Gastrocnemius medialis (tissue), 4 donors: ENCODE measurements at regions not wholly inside any gene's neighbourhood (a gene's known extent, or its start where the extent isn't known, plus 50 kb on each side); places are given as distances from the start of the nearest gene placed in this dataset.

Experiments used
- ATAC-seq, 2 donors: fragments of 150-250 bp; one replicate each; pipeline ENCODE4 v1.9.1; 2016
- DNase-seq, 2 donors: peaks; one replicate each; pipeline ENCODE4 v3.0.0-alpha.2; 2019
- H3K27ac ChIP-seq, 4 donors: fragments of 200-600 bp; sonication (generic); 1 replicate in 1 of 4; 2 replicates in 3 of 4; pipeline ENCODE4 v1.5.1; 2016 to 2018; ENCODE audit warnings: mild to moderate bottlenecking in 2 of 4, moderate library complexity in 1 of 4
- H3K27me3 ChIP-seq, 3 donors: fragments of 200-600 bp; sonication (generic) in 2 of 3; 1 replicate in 1 of 3; 2 replicates in 2 of 3; pipeline versions ENCODE4 v1.5.1 to v1.6.0; 2016 to 2019; ENCODE audit warnings: mild to moderate bottlenecking in 1 of 3, moderate library complexity in 1 of 3
- H3K36me3 ChIP-seq, 2 donors: fragments of 200-600 bp; sonication (generic) in 1 of 2; one replicate each; pipeline ENCODE4 v1.5.1; 2017 to 2018
- H3K4me1 ChIP-seq, 2 donors: fragments of 200-600 bp; sonication (generic) in 1 of 2; one replicate each; pipeline ENCODE4 v1.5.1; 2016 to 2017; ENCODE audit warnings: mild to moderate bottlenecking in 2 of 2
- H3K4me3 ChIP-seq, 4 donors: fragments of 200-600 bp; sonication (generic) in 3 of 4; 1 replicate in 1 of 4; 2 replicates in 3 of 4; pipeline ENCODE4 v1.5.1; 2016 to 2019; ENCODE audit warnings: mild to moderate bottlenecking in 2 of 4
- H3K9me3 ChIP-seq, 3 donors: fragments of 200-600 bp; sonication (generic) in 2 of 3; 1 replicate in 1 of 3; 2 replicates in 2 of 3; pipeline ENCODE4 v1.5.1; 2016 to 2019
- POLR2A ChIP-seq, 2 donors: fragments of 450-650 bp; IDR thresholded peaks; one replicate each; pipeline ENCODE4 v1.6.1; 2017; ENCODE audit warnings: antibody characterized with exemption in 2 of 2, mild to moderate bottlenecking in 2 of 2, moderate library complexity in 2 of 2
- in situ Hi-C, 4 donors: fragments of 200-750 bp; cut with MboI; loops; one replicate each; pipeline versions ENCODE4 v1.15.0 to v1.8.0; 2017; ENCODE audit warnings: low sequenced_read_pairs in 4 of 4
- intact Hi-C: fragments of 100-400 bp; cut with DNase I; formaldehyde crosslinking; loops from one replicate; pipeline ENCODE4 v1.15.1; 2023; ENCODE audit warnings: low total_unique reads
- TF ChIP-seq, protein P1 (sequence below), 5 experiments: fragments of 450-650 bp in 3 of 5; fragments of 200-600 bp in 2 of 5; sonication (generic) in 2 of 5; IDR thresholded peaks in 4 of 5; conservative IDR thresholded peaks in 1 of 5; 1 replicate in 4 of 5; 2 replicates in 1 of 5; pipeline ENCODE4 v1.5.1; 2016 to 2019; ENCODE audit warnings: antibody characterized with exemption in 5 of 5, mild to moderate bottlenecking in 3 of 5, moderate library complexity in 3 of 5

DNA sequence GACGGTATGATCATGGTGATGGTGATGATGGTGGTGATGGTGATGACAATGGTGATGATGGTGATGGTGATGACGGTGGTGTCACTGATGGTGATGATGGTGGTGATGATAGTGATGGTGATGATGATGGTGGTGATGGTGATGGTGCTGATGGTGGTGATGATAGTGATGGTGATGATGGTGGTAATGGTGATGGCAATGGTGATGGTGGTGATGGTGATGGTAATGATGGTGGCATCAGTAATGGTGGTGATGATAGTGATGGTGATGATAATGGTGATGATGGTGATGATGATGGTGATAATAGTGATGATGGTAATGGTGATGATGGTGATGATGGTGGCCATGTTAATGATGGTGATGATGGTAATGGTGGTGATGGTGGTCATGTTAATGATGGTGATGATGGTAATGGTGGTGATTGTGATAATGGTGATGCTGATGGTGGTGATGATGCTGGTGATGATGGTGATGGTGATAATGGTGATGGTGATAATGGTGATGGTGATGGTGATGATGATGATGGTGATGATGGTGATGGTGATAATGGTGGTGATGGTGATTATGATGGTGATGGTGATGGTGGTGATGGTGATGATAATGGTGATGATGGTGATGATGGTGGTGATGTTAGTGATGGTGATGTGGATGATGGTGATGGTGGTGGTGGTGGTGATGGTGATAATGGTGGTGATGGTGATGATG, 107.2 kb downstream of the C16orf95 start:
- no peak overlapping the region for H3K27ac ChIP-seq
- no peaks in the 10 kb centered on the region for H3K36me3 ChIP-seq
- TF ChIP-seq POLR2A (IDR thresholded peaks at IDR 0.05), result no peak
- TF ChIP-seq, protein P1, sequence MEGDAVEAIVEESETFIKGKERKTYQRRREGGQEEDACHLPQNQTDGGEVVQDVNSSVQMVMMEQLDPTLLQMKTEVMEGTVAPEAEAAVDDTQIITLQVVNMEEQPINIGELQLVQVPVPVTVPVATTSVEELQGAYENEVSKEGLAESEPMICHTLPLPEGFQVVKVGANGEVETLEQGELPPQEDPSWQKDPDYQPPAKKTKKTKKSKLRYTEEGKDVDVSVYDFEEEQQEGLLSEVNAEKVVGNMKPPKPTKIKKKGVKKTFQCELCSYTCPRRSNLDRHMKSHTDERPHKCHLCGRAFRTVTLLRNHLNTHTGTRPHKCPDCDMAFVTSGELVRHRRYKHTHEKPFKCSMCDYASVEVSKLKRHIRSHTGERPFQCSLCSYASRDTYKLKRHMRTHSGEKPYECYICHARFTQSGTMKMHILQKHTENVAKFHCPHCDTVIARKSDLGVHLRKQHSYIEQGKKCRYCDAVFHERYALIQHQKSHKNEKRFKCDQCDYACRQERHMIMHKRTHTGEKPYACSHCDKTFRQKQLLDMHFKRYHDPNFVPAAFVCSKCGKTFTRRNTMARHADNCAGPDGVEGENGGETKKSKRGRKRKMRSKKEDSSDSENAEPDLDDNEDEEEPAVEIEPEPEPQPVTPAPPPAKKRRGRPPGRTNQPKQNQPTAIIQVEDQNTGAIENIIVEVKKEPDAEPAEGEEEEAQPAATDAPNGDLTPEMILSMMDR (IDR thresholded peaks at IDR 0.05 in 4 of 5, conservative IDR thresholded peaks at IDR 0.05 in 1 of 5), result no peak
- H3K27me3 ChIP-seq, result no peaks in the 10 kb centered on the region
- H3K9me3 ChIP-seq, result no peaks in the 10 kb centered on the region
- H3K4me3 ChIP-seq, result no peak overlapping the region
- ATAC-seq, result no peak
- H3K4me1 ChIP-seq, result no peaks in the 10 kb centered on the region
- in situ Hi-C loops (loop anchor here in 1 of 4 donors (10.0 kb wide), 1 partner anchor 645 kb away; the partner anchor contains the start of gene FOXC2), intact Hi-C loops (no loop called here)
- DNase-seq, result no peak

DNA sequence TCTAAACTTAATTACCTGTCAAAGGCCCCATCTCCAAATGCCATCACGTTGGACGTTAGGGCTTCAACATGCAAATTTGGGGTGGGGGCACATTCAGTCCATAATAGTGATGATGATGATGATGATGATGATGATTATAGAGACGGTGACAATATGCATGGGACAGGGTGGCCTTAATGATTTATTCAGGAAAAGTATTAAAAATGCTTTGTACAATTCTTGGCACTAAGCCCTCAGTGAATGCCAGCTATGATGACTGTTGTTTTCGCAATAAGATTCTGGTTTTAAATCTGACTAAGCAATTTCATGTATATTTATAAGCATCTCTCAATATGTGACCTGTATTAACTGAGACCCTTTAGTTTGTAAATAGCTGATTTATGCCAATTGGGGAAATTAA, 106.3 kb downstream of the C16orf95 start:
- Histone ChIP-seq H3K4me3 (no peak overlapping the region), H3K9me3 (no peaks in the 10 kb centered on the region), H3K27ac (no peak overlapping the region), H3K27me3 (no peaks in the 10 kb centered on the region), H3K36me3 (no peaks in the 10 kb centered on the region), H3K4me1 (no peaks in the 10 kb centered on the region)
- ATAC-seq (no peak), DNase-seq (no peak)
- intact Hi-C loops (no loop called here), in situ Hi-C loops (no loop called here)
- TF ChIP-seq, protein P1 (IDR thresholded peaks at IDR 0.05 in 4 of 5, conservative IDR thresholded peaks at IDR 0.05 in 1 of 5), result no peak
- no peak for TF ChIP-seq POLR2A (IDR thresholded peaks at IDR 0.05)

DNA sequence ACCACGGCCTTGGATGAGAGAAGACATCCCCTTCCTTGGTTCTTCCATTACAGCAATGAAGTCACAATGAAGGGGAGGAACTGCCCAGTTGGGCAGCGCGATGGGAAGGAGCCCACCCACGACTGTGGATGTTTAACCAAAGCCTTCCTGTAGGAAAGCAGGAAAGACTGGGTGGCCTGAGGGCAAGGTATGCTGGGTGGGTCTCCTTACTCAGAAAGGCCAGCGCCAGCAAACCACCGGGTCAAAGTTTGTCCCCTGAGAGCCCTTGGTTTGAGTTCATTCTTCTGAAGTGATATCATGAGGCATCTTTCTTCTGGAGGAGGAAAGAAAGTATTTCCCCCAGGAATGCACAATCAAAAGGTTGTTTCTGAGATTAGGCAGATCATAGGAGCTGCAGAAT, 105.2 kb downstream of the C16orf95 start:
- DNase-seq, result no peak
- in situ Hi-C loops, result no loop called here
- Histone ChIP-seq H3K4me1 (no peaks in the 10 kb centered on the region), H3K9me3 (no peaks in the 10 kb centered on the region), H3K27me3 (no peaks in the 10 kb centered on the region), H3K4me3 (no peak overlapping the region), H3K27ac (no peak overlapping the region), H3K36me3 (no peaks in the 10 kb centered on the region)
- no peak for TF ChIP-seq POLR2A (IDR thresholded peaks at IDR 0.05)
- TF ChIP-seq, protein P1 (IDR thresholded peaks at IDR 0.05 in 4 of 5, conservative IDR thresholded peaks at IDR 0.05 in 1 of 5), result no peak
- intact Hi-C loops, result no loop called here
- ATAC-seq, result no peak

DNA sequence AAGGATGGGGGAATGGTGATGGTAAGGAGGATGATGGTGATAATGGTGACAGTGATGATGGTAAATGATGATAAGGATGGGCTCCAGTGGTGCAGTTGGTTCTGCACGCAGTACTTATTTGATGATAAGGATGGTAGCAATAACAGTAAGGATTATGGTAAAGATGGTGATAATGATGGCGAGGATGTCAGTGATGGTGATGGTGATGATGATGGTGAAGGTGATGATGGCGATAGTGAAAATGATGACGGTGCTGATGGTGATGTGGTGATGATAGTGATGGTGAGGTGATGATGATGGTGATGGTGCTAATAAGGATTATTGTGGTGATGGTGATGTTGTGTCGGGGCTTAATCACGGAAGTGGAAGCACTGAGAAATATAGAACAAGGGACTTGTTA, 103.7 kb downstream of the C16orf95 start:
- Histone ChIP-seq H3K36me3 (no peaks in the 10 kb centered on the region), H3K27me3 (no peaks in the 10 kb centered on the region), H3K9me3 (no peaks in the 10 kb centered on the region), H3K27ac (no peak overlapping the region), H3K4me1 (no peaks in the 10 kb centered on the region), H3K4me3 (no peak overlapping the region)
- intact Hi-C loops, result no loop called here
- no peak for DNase-seq
- TF ChIP-seq POLR2A (IDR thresholded peaks at IDR 0.05), result no peak
- TF ChIP-seq, protein P1 (IDR thresholded peaks at IDR 0.05 in 4 of 5, conservative IDR thresholded peaks at IDR 0.05 in 1 of 5), result no peak
- in situ Hi-C loops, result no loop called here
- ATAC-seq, result no peak
